B cell (primary cell): ENCODE measurements at regions not wholly inside any gene's neighbourhood (a gene's known extent, or its start where the extent isn't known, plus 50 kb on each side); places are given as distances from the start of the nearest gene placed in this dataset.

Experiments used
- ATAC-seq: fragments of 200-7000 bp; cut with Tn5 transposase; one replicate; pipeline ENCODE4 v1.10.0; 2021; ENCODE audit warnings: low read depth, mild to moderate bottlenecking, moderate number of reproducible peaks, moderate library complexity
- CTCF ChIA-PET: fragments of 350-600 bp; sonication (Branson Sonifier 250); formaldehyde crosslinking; loops from one replicate; lab custom pipeline; 2021; ENCODE audit warnings: antibody characterized with exemption, inconsistent platforms; lab: Charles Lee
- POLR2A ChIA-PET: fragments of 350-600 bp; sonication (Branson Sonifier 250); formaldehyde crosslinking; loops from one replicate; lab custom pipeline; 2021; ENCODE audit warnings: antibody characterized with exemption; lab: Charles Lee
- DNase-seq: peaks from one replicate; pipeline ENCODE4 v3.0.0; 2013
- H2AFZ ChIP-seq: 2 replicates; pipeline ENCODE4 v1.6.1; 2012; ENCODE audit warnings: mild to moderate bottlenecking, low read depth, low read length; ENCODE audit not compliant: insufficient read depth, poor library complexity, severe bottlenecking
- H3K27ac ChIP-seq, 2 donors: 1 replicate in 1 of 2; 2 replicates in 1 of 2; pipeline ENCODE4 v1.5.1; 2012 to 2013; ENCODE audit warnings: low read length in 2 of 2, mild to moderate bottlenecking in 2 of 2, moderate library complexity in 1 of 2
- H3K27me3 ChIP-seq, 4 experiments: fragments of 200-600 bp in 1 of 4; sonication (generic) in 1 of 4; replicated peaks in 1 of 4; 1 replicate in 2 of 4; 2 replicates in 2 of 4; pipeline versions ENCODE4 v1.6.1 to v1.7.0; 2013 to 2016; ENCODE audit warnings: low read length in 3 of 4, mild to moderate bottlenecking in 2 of 4, mixed read lengths in 1 of 4, moderate library complexity in 1 of 4; ENCODE audit not compliant: insufficient read depth in 4 of 4, control insufficient read depth in 3 of 4; ENCODE audit errors: control extremely low read depth in 1 of 4
- H3K36me3 ChIP-seq, 2 experiments: replicated peaks in 1 of 2; 1 replicate in 1 of 2; 2 replicates in 1 of 2; pipeline versions ENCODE4 v1.6.1 to v1.7.1; 2013; ENCODE audit warnings: low read length in 1 of 2; ENCODE audit not compliant: insufficient read depth in 2 of 2, control insufficient read depth in 1 of 2; ENCODE audit errors: control extremely low read depth in 1 of 2, extremely low read depth in 1 of 2
- H3K4me1 ChIP-seq, 2 donors: fragments of 200-600 bp in 1 of 2; sonication (generic) in 1 of 2; 1 replicate in 1 of 2; 2 replicates in 1 of 2; pipeline versions ENCODE4 v1.5.1 to v1.6.1; 2013 to 2017; ENCODE audit warnings: low read length in 2 of 2; ENCODE audit not compliant: control insufficient read depth in 2 of 2, insufficient read depth in 2 of 2
- H3K4me2 ChIP-seq: replicated peaks from 2 replicates; pipeline ENCODE3; 2012; ENCODE audit warnings: mild to moderate bottlenecking, low read depth, low read length; ENCODE audit not compliant: poor library complexity, severe bottlenecking
- H3K4me3 ChIP-seq, 5 experiments: fragments of 200-600 bp in 1 of 5; sonication (generic) in 1 of 5; 1 replicate in 3 of 5; 2 replicates in 2 of 5; pipeline versions ENCODE4 v1.5.1 to v1.7.0; 2011 to 2016; ENCODE audit warnings: low read length in 4 of 5, mild to moderate bottlenecking in 4 of 5, low read depth in 2 of 5, control low read depth in 1 of 5, moderate library complexity in 1 of 5; ENCODE audit not compliant: insufficient read depth in 1 of 5; ENCODE audit errors: control extremely low read depth in 1 of 5, extremely low read depth in 1 of 5
- H3K79me2 ChIP-seq: fragments of 200-600 bp; sonication (generic); one replicate; pipeline ENCODE4 v1.6.0; 2016; ENCODE audit warnings: low read length; ENCODE audit not compliant: control insufficient read depth, insufficient read depth
- H3K9ac ChIP-seq: fragments of 200-600 bp; sonication (generic); 2 replicates; pipeline ENCODE4 v1.6.1; 2017; ENCODE audit warnings: mild to moderate bottlenecking, low read length, moderate library complexity
- H3K9me3 ChIP-seq, 3 donors: one replicate each; pipeline versions ENCODE4 v1.6.1 to v1.7.1; 2013; ENCODE audit warnings: low read length in 2 of 3; ENCODE audit not compliant: control insufficient read depth in 2 of 3, insufficient read depth in 1 of 3; ENCODE audit errors: control extremely low read depth in 1 of 3
- H4K20me1 ChIP-seq: 2 replicates; pipeline ENCODE4 v1.6.0; 2012; ENCODE audit warnings: mild to moderate bottlenecking, low read length; ENCODE audit not compliant: insufficient read depth, control insufficient read depth, poor library complexity, severe bottlenecking
- H3K27ac Mint-ChIP-seq: one replicate; pipeline ENCODE4 v1.8.0; 2021; ENCODE audit warnings: mixed read lengths
- H3K27me3 Mint-ChIP-seq: one replicate; pipeline ENCODE4 v1.8.0; 2021; ENCODE audit warnings: mixed read lengths
- H3K4me1 Mint-ChIP-seq: one replicate; pipeline ENCODE4 v1.8.0; 2021; ENCODE audit warnings: mixed read lengths
- H3K4me3 Mint-ChIP-seq: one replicate; pipeline ENCODE4 v1.8.0; 2021; ENCODE audit warnings: mixed read lengths
- H3K9me3 Mint-ChIP-seq: one replicate; pipeline ENCODE4 v1.8.0; 2022; ENCODE audit warnings: mixed read lengths; ENCODE audit not compliant: insufficient read depth
- CTCF ChIP-seq: fragments of 200-600 bp; IDR thresholded peaks from one replicate; pipeline ENCODE4 v1.8.0; 2022; ENCODE audit warnings: antibody characterized with exemption, mild to moderate bottlenecking
- EZH2 ChIP-seq: IDR thresholded peaks from 2 replicates; pipeline ENCODE4 v1.6.1; 2012; ENCODE audit warnings: borderline replicate concordance, low read depth, mild to moderate bottlenecking, moderate library complexity, low read length; ENCODE audit not compliant: insufficient read depth, poor library complexity, severe bottlenecking
- WGBS: methylation state at CpG from one replicate; pipeline ENCODE4 v1.1.5; 2013; ENCODE audit warnings: missing lambda C conversion rate; ENCODE audit not compliant: insufficient coverage; 5-methylcytosine and 5-hydroxymethylcytosine counted together
- intact Hi-C: fragments of 100-400 bp; cut with micrococcal nuclease; formaldehyde crosslinking; loops from one replicate; pipeline ENCODE4 v1.10.0; 2022

GRCh38 chr1:239630767-239631166 is 244.4 kb downstream of the CHRM3 start:
- Mint-ChIP-seq H3K27ac (no peak overlapping the region), H3K4me1 (no peaks in the 10 kb centered on the region), H3K4me3 (no peak overlapping the region), H3K9me3 (no peaks in the 10 kb centered on the region), H3K27me3 (no peaks in the 10 kb centered on the region)
- Histone ChIP-seq H3K9me3 (peaks cover 0 to 2% (median 1%) of the 10 kb centered on the region in 3 donors), H2AFZ (no peak overlapping the region), H3K27me3 (no peaks in the 10 kb centered on the region), H3K4me3 (no peak overlapping the region), H3K27ac (no peak overlapping the region), H3K79me2 (no peaks in the 10 kb centered on the region), H4K20me1 (no peaks in the 10 kb centered on the region), H3K4me2 (no peak overlapping the region), H3K9ac (no peak overlapping the region), H3K36me3 (no peaks in the 10 kb centered on the region), H3K4me1 (no peaks in the 10 kb centered on the region)
- DNase-seq (no peak), ATAC-seq (no peak)
- POLR2A ChIA-PET: no interaction called here
- intact Hi-C loops: no loop called here
- 94% methylated on average over 2 of the region's 3 CpGs for WGBS
- CTCF ChIA-PET: no interaction called here
- no peak for TF ChIP-seq CTCF
- no peak for TF ChIP-seq EZH2

GRCh38 chr1:239633432-239633831 is 247.1 kb downstream of the CHRM3 start:
- Histone ChIP-seq H3K9ac (no peak overlapping the region), H3K4me3 (no peak overlapping the region), H3K27me3 (no peaks in the 10 kb centered on the region), H3K4me1 (no peaks in the 10 kb centered on the region), H2AFZ (no peak overlapping the region), H3K36me3 (no peaks in the 10 kb centered on the region), H3K9me3 (peaks cover 0 to 2% (median 1%) of the 10 kb centered on the region in 3 donors), H3K4me2 (no peak overlapping the region), H3K79me2 (no peaks in the 10 kb centered on the region), H4K20me1 (no peaks in the 10 kb centered on the region), H3K27ac (no peak overlapping the region)
- ATAC-seq: no peak
- no peaks in the 10 kb centered on the region for H3K4me1 Mint-ChIP-seq
- no peak overlapping the region for H3K27ac Mint-ChIP-seq
- H3K4me3 Mint-ChIP-seq: no peak overlapping the region
- ChIA-PET CTCF (no interaction called here), POLR2A (no interaction called here)
- no peak for DNase-seq
- no peaks in the 10 kb centered on the region for H3K9me3 Mint-ChIP-seq
- H3K27me3 Mint-ChIP-seq: no peaks in the 10 kb centered on the region
- 90% methylated on average over 2 of the region's 4 CpGs for WGBS
- no peak for TF ChIP-seq CTCF
- no peak for TF ChIP-seq EZH2
- intact Hi-C loops: no loop called here
